WTC11 (cell line): ENCODE measurements at regions not wholly inside any gene's neighbourhood (a gene's known extent, or its start where the extent isn't known, plus 50 kb on each side); places are given as distances from the start of the nearest gene placed in this dataset.

Source experiments
- ATAC-seq: fragments of 200-7000 bp; cut with Tn5 transposase; 2 replicates; pipeline ENCODE4 v1.10.0; 2021; ENCODE audit warnings: mild to moderate bottlenecking, moderate library complexity
- CTCF ChIA-PET: fragments of 300-600 bp; sonication (Branson Sonifier 250); formaldehyde crosslinking; loops from one replicate; lab custom pipeline; 2021; ENCODE audit warnings: antibody characterized with exemption; lab: Charles Lee
- POLR2A ChIA-PET: fragments of 350-600 bp; sonication (Branson Sonifier 250); formaldehyde crosslinking; loops from one replicate; lab custom pipeline; 2021; ENCODE audit warnings: antibody characterized with exemption; lab: Charles Lee
- DNase-seq: peaks from one replicate; pipeline ENCODE4 v3.0.0; 2021; ENCODE audit warnings: low spot score
- H3K27ac Mint-ChIP-seq: 2 replicates; pipeline ENCODE4 v1.8.0; 2021; ENCODE audit warnings: mixed read lengths
- H3K27me3 Mint-ChIP-seq: 2 replicates; pipeline ENCODE4 v1.8.0; 2021; ENCODE audit warnings: low read depth, mild to moderate bottlenecking, moderate library complexity, mixed read lengths
- H3K36me3 Mint-ChIP-seq: 2 replicates; pipeline ENCODE4 v1.8.0; 2021; ENCODE audit warnings: mixed read lengths
- H3K4me1 Mint-ChIP-seq: 2 replicates; pipeline ENCODE4 v1.8.0; 2022; ENCODE audit warnings: mixed read lengths
- H3K4me3 Mint-ChIP-seq: 2 replicates; pipeline ENCODE4 v1.8.0; 2021; ENCODE audit warnings: mild to moderate bottlenecking, moderate library complexity, mixed read lengths
- H3K9me3 Mint-ChIP-seq: 2 replicates; pipeline ENCODE4 v1.8.0; 2021; ENCODE audit warnings: mixed read lengths
- ARID4B ChIP-seq: sonication (generic); formaldehyde crosslinking; IDR thresholded peaks from 2 replicates; pipeline ENCODE4 v1.8.0; 2023; ENCODE audit warnings: missing genetic modification reagents, mild to moderate bottlenecking, borderline replicate concordance
- ATF1 ChIP-seq: sonication (generic); formaldehyde crosslinking; IDR thresholded peaks from 2 replicates; pipeline ENCODE4 v1.8.1; 2023; ENCODE audit warnings: mild to moderate bottlenecking, moderate library complexity, missing genetic modification reagents
- CTCF ChIP-seq: fragments of 200-600 bp; IDR thresholded peaks from 2 replicates; pipeline ENCODE4 v1.8.0; 2022; ENCODE audit warnings: antibody characterized with exemption
- E2F5 ChIP-seq: sonication (generic); formaldehyde crosslinking; IDR thresholded peaks from 2 replicates; pipeline ENCODE4 v1.8.1; 2022; ENCODE audit warnings: mild to moderate bottlenecking, moderate library complexity, missing genetic modification reagents
- GRHL2 ChIP-seq: fragments of 250-450 bp; sonication (Bioruptor Pico); IDR thresholded peaks from 2 replicates; pipeline ENCODE4 v1.8.0; 2022; ENCODE audit warnings: mild to moderate bottlenecking, moderate library complexity; ENCODE audit not compliant: insufficient replicate concordance, severe bottlenecking
- IRF1 ChIP-seq: sonication (generic); formaldehyde crosslinking; IDR thresholded peaks from 2 replicates; pipeline ENCODE4 v1.8.0; 2023; ENCODE audit warnings: missing genetic modification reagents
- MLX ChIP-seq: sonication (generic); formaldehyde crosslinking; IDR thresholded peaks from 2 replicates; pipeline ENCODE4 v1.8.1; 2023; ENCODE audit warnings: mild to moderate bottlenecking, missing genetic modification reagents, moderate library complexity
- NFATC4 ChIP-seq: fragments of 250-450 bp; sonication (Bioruptor Pico); IDR thresholded peaks from 2 replicates; pipeline ENCODE4 v1.9.0; 2021; ENCODE audit warnings: mild to moderate bottlenecking
- NFYB ChIP-seq: sonication (generic); formaldehyde crosslinking; conservative IDR thresholded peaks from 2 replicates; pipeline ENCODE4 v1.8.0; 2022; ENCODE audit warnings: low read depth, missing genetic modification reagents
- NR2C2 ChIP-seq: sonication (generic); formaldehyde crosslinking; IDR thresholded peaks from 2 replicates; pipeline ENCODE4 v1.8.0; 2022; ENCODE audit warnings: mild to moderate bottlenecking, missing genetic modification reagents
- RORB ChIP-seq: fragments of 250-450 bp; sonication (Bioruptor Pico); IDR thresholded peaks from 2 replicates; pipeline ENCODE4 v1.9.0; 2021; ENCODE audit warnings: mild to moderate bottlenecking
- STAT6 ChIP-seq: sonication (generic); formaldehyde crosslinking; conservative IDR thresholded peaks from 2 replicates; pipeline ENCODE4 v1.8.1; 2023; ENCODE audit warnings: mild to moderate bottlenecking, low read depth, missing genetic modification reagents, moderate library complexity
- TP53 ChIP-seq: sonication (generic); formaldehyde crosslinking; IDR thresholded peaks from 2 replicates; pipeline ENCODE4 v1.8.1; 2023; ENCODE audit warnings: mild to moderate bottlenecking, missing genetic modification reagents
- USF2 ChIP-seq: sonication (generic); formaldehyde crosslinking; IDR thresholded peaks from 2 replicates; pipeline ENCODE4 v1.8.1; 2023; ENCODE audit warnings: mild to moderate bottlenecking, missing genetic modification reagents, moderate library complexity
- ZBTB21 ChIP-seq: sonication (generic); formaldehyde crosslinking; IDR thresholded peaks from 2 replicates; pipeline ENCODE4 v1.8.1; 2023; ENCODE audit warnings: mild to moderate bottlenecking, missing genetic modification reagents, borderline replicate concordance
- ZBTB43 ChIP-seq: sonication (generic); formaldehyde crosslinking; IDR thresholded peaks from 2 replicates; pipeline ENCODE4 v1.8.1; 2023; ENCODE audit warnings: mild to moderate bottlenecking, missing genetic modification reagents
- ZNF281 ChIP-seq: sonication (generic); formaldehyde crosslinking; IDR thresholded peaks from 2 replicates; pipeline ENCODE4 v1.8.0; 2023; ENCODE audit warnings: mild to moderate bottlenecking, missing genetic modification reagents

GRCh38 chr2:100767224-100767653 lies 52.7 kb upstream of the NPAS2 start (continued):
- TF ChIP-seq ARID4B (CRISPR knock-in tag) = no peak
- TF ChIP-seq IRF1 (CRISPR knock-in tag) = no peak
- TF ChIP-seq, all 79 proteins: peak for 0

GRCh38 chr2:100767810-100768806 lies 51.8 kb upstream of the NPAS2 start:
- Mint-ChIP-seq H3K4me3 (no peak overlapping the region), H3K4me1 (peaks cover 4% of the 10 kb centered on the region; the same call in 1 of the 2 replicates), H3K9me3 (0 out of 2 replicates have a peak, but pooled peaks cover 7% of the 10 kb centered on the region), H3K27me3 (no peaks in the 10 kb centered on the region), H3K27ac (no peak overlapping the region), H3K36me3 (no peaks in the 10 kb centered on the region)
- ChIA-PET CTCF (no interaction called here), POLR2A (no interaction called here)
- ATAC-seq = no peak
- DNase-seq = no peak
- TF ChIP-seq NR2C2 (CRISPR knock-in tag) (no peak), NFYB (no peak), E2F5 (CRISPR knock-in tag) (no peak), NFATC4 (no peak), TP53 (no peak), ZNF281 (no peak), MLX (CRISPR knock-in tag) (no peak), STAT6 (no peak), USF2 (CRISPR knock-in tag) (no peak), RORB (no peak), ATF1 (CRISPR knock-in tag) (no peak), ZBTB21 (CRISPR knock-in tag) (no peak), GRHL2 (CRISPR knock-in tag) (no peak), CTCF (no peak), ZBTB43 (no peak)
